H1 (cell line): ENCODE measurements at regions not wholly inside any gene's neighbourhood (a gene's known extent, or its start where the extent isn't known, plus 50 kb on each side); places are given as distances from the start of the nearest gene placed in this dataset.

Experiments
- CTCF ChIA-PET: fragments of 300-600 bp; sonication (Branson Sonifier 250); formaldehyde crosslinking; loops from one replicate; lab custom pipeline; 2021; ENCODE audit not compliant: partially characterized antibody; lab: Charles Lee
- POLR2A ChIA-PET: fragments of 300-600 bp; sonication (Branson Sonifier 250); formaldehyde crosslinking; loops from one replicate; lab custom pipeline; 2021; ENCODE audit warnings: inconsistent platforms; ENCODE audit not compliant: partially characterized antibody; lab: Charles Lee
- DNase-seq, 2 experiments: peaks; one replicate each; pipeline versions ENCODE4 v3.0.0 to v3.0.0-alpha.2; 2010 to 2022; ENCODE audit warnings: low spot score in 2 of 2, low read depth in 1 of 2, mixed read lengths in 1 of 2
- FAIRE-seq: peaks from 2 replicates; lab custom pipeline; 2011; peaks lifted over from hg19 to GRCh38; lab: Jason Lieb, UNC
- H2AFZ ChIP-seq: 2 replicates; pipeline ENCODE4 v1.8.1; 2012; ENCODE audit warnings: low read length, inconsistent platforms
- H2AK5ac ChIP-seq: 2 replicates; pipeline ENCODE4 v1.6.1; 2013; ENCODE audit warnings: low read depth, low read length
- H2BK120ac ChIP-seq: replicated peaks from 2 replicates; pipeline ENCODE3; 2013; ENCODE audit warnings: low read depth, low read length, inconsistent platforms
- H2BK12ac ChIP-seq: 2 replicates; pipeline ENCODE4 v1.6.1; 2013; ENCODE audit warnings: low read depth, low read length
- H2BK15ac ChIP-seq: 2 replicates; pipeline ENCODE4 v1.6.1; 2013; ENCODE audit warnings: low read length
- H2BK20ac ChIP-seq: 2 replicates; pipeline ENCODE4 v1.6.1; 2013; ENCODE audit warnings: low read length
- H2BK5ac ChIP-seq: 2 replicates; pipeline ENCODE4 v1.6.1; 2013; ENCODE audit warnings: low read depth, low read length
- H3K14ac ChIP-seq: 2 replicates; pipeline ENCODE4 v1.6.1; 2013; ENCODE audit warnings: inconsistent platforms; ENCODE audit not compliant: insufficient read length
- H3K18ac ChIP-seq: 2 replicates; pipeline ENCODE4 v1.6.1; 2013; ENCODE audit warnings: low read length; ENCODE audit errors: extremely low read depth
- H3K23ac ChIP-seq: 2 replicates; pipeline ENCODE4 v1.6.1; 2013; ENCODE audit warnings: inconsistent platforms; ENCODE audit not compliant: insufficient read length
- H3K23me2 ChIP-seq: 2 replicates; pipeline ENCODE4 v1.6.1; 2013; ENCODE audit warnings: low read depth, low read length
- H3K27ac ChIP-seq: 2 replicates; pipeline ENCODE4 v1.6.1; 2011; ENCODE audit warnings: low read depth, low read length, inconsistent platforms
- H3K27me3 ChIP-seq, 4 experiments: replicated peaks in 1 of 4; 1 replicate in 1 of 4; 2 replicates in 3 of 4; pipeline versions ENCODE4 v1.6.1 to v1.8.1; 2011 to 2013; ENCODE audit warnings: low read length in 3 of 4, mild to moderate bottlenecking in 3 of 4, inconsistent platforms in 2 of 4, mixed read lengths in 2 of 4, moderate library complexity in 1 of 4; ENCODE audit not compliant: control insufficient read depth in 3 of 4, insufficient read depth in 3 of 4; ENCODE audit errors: extremely low read depth in 1 of 4
- H3K36me3 ChIP-seq, 4 experiments: 2 replicates each; pipeline versions ENCODE4 v1.6.1 to v1.8.1; 2011 to 2013; ENCODE audit warnings: mild to moderate bottlenecking in 4 of 4, low read length in 3 of 4, moderate library complexity in 2 of 4, control low read depth in 1 of 4, inconsistent platforms in 1 of 4; ENCODE audit not compliant: insufficient read depth in 4 of 4, control insufficient read depth in 2 of 4
- H3K4ac ChIP-seq: replicated peaks from 2 replicates; pipeline ENCODE3; 2013; ENCODE audit warnings: low read length, low read depth, mixed read lengths, inconsistent platforms; ENCODE audit not compliant: insufficient read length
- H3K4me1 ChIP-seq, 4 experiments: replicated peaks in 1 of 4; 1 replicate in 1 of 4; 2 replicates in 3 of 4; pipeline versions ENCODE4 v1.6.1 to v1.8.1; 2011 to 2013; ENCODE audit warnings: low read length in 3 of 4, inconsistent platforms in 2 of 4, mixed read lengths in 1 of 4; ENCODE audit not compliant: insufficient read depth in 4 of 4, control insufficient read depth in 3 of 4
- H3K4me2 ChIP-seq, 2 experiments: 2 replicates each; pipeline versions ENCODE4 v1.6.1 to v1.8.1; 2011 to 2013; ENCODE audit warnings: low read depth in 2 of 2, low read length in 2 of 2, control low read depth in 1 of 2, inconsistent platforms in 1 of 2, mild to moderate bottlenecking in 1 of 2; ENCODE audit not compliant: insufficient read depth in 1 of 2
- H3K4me3 ChIP-seq, 4 experiments: fragments of 200-600, 300-600 bp in 1 of 4; sonication (generic), shearing (Covaris generic), sonication (Bioruptor Twin) in 1 of 4; 2 replicates each; pipeline versions ENCODE4 v1.5.1 to v1.8.1; 2011 to 2016; ENCODE audit warnings: low read length in 4 of 4, low read depth in 3 of 4, control low read depth in 2 of 4, inconsistent platforms in 2 of 4, mild to moderate bottlenecking in 2 of 4, mixed read lengths in 1 of 4, moderate library complexity in 1 of 4; ENCODE audit not compliant: insufficient read depth in 2 of 4; ENCODE audit errors: extremely low read depth in 1 of 4
- H3K56ac ChIP-seq: replicated peaks from 2 replicates; pipeline ENCODE3; 2013; ENCODE audit warnings: low read depth, mild to moderate bottlenecking, mixed read lengths, low read length, inconsistent platforms; ENCODE audit not compliant: insufficient read length
- H3K79me1 ChIP-seq: 2 replicates; pipeline ENCODE4 v1.6.1; 2013; ENCODE audit warnings: low read depth, low read length, control low read depth
- H3K79me2 ChIP-seq, 2 experiments: 2 replicates each; pipeline versions ENCODE4 v1.6.1 to v1.8.1; 2012 to 2013; ENCODE audit warnings: low read length in 2 of 2, mild to moderate bottlenecking in 2 of 2, inconsistent platforms in 1 of 2; ENCODE audit not compliant: insufficient read depth in 2 of 2, control insufficient read depth in 1 of 2
- H3K9ac ChIP-seq, 4 experiments: replicated peaks in 1 of 4; 1 replicate in 1 of 4; 2 replicates in 3 of 4; pipeline versions ENCODE4 v1.6.1 to v1.8.1; 2011 to 2013; ENCODE audit warnings: low read depth in 3 of 4, low read length in 3 of 4, control low read depth in 2 of 4, mild to moderate bottlenecking in 2 of 4, moderate library complexity in 2 of 4, inconsistent platforms in 1 of 4; ENCODE audit errors: extremely low read depth in 1 of 4
- H3K9me3 ChIP-seq, 2 experiments: 2 replicates each; pipeline versions ENCODE4 v1.6.1 to v1.8.1; 2012 to 2013; ENCODE audit warnings: mild to moderate bottlenecking in 2 of 2, moderate library complexity in 2 of 2, control low read depth in 1 of 2, inconsistent platforms in 1 of 2, low read depth in 1 of 2, low read length in 1 of 2, mixed read lengths in 1 of 2; ENCODE audit not compliant: insufficient read depth in 2 of 2
- H4K20me1 ChIP-seq, 2 experiments: replicated peaks in 1 of 2; 2 replicates each; pipeline versions ENCODE3 to v1.8.1; 2011 to 2013; ENCODE audit warnings: inconsistent platforms in 2 of 2, low read length in 2 of 2, mild to moderate bottlenecking in 1 of 2; ENCODE audit not compliant: insufficient read depth in 2 of 2, control insufficient read depth in 1 of 2
- H4K5ac ChIP-seq: 2 replicates; pipeline ENCODE4 v1.6.1; 2013; ENCODE audit warnings: low read length, low read depth, mixed read lengths, inconsistent platforms; ENCODE audit not compliant: insufficient read length
- H4K8ac ChIP-seq: 2 replicates; pipeline ENCODE4 v1.8.0; 2013; ENCODE audit warnings: mild to moderate bottlenecking, moderate library complexity, low read length, inconsistent platforms; ENCODE audit not compliant: insufficient read depth; ENCODE audit errors: extremely low read depth
- H4K91ac ChIP-seq: replicated peaks from 2 replicates; pipeline ENCODE3; 2013; ENCODE audit warnings: low read length, mixed read lengths, inconsistent platforms; ENCODE audit not compliant: insufficient read length
- BRCA1 ChIP-seq: IDR thresholded peaks from 2 replicates; pipeline ENCODE4 v1.6.1; 2012; ENCODE audit warnings: low read depth, low read length, improper control_type of control experiment
- MAX ChIP-seq: IDR thresholded peaks from 2 replicates; pipeline ENCODE4 v1.6.1; 2012; ENCODE audit warnings: inconsistent platforms
- RAD21 ChIP-seq, 2 experiments: IDR thresholded peaks in 1 of 2; conservative IDR thresholded peaks in 1 of 2; 2 replicates each; pipeline ENCODE4 v1.6.1; 2011; ENCODE audit warnings: low read depth in 2 of 2, low read length in 2 of 2, improper control_type of control experiment in 1 of 2, inconsistent platforms in 1 of 2, mild to moderate bottlenecking in 1 of 2, moderate library complexity in 1 of 2
- SIRT6 ChIP-seq: IDR thresholded peaks from one replicate; pipeline ENCODE4 v1.7.1; 2012; ENCODE audit warnings: low read length, inconsistent platforms
- WGBS, 2 experiments: shearing (Covaris generic) in 1 of 2; methylation state at CpG; one replicate each; pipeline versions ENCODE4 v1.1.6 to v1.1.7; 2013 to 2015; ENCODE audit warnings: low lambda C conversion rate in 2 of 2, mixed read lengths in 2 of 2, inconsistent platforms in 1 of 2, low coverage in 1 of 2, missing lambda C conversion rate in 1 of 2; ENCODE audit not compliant: insufficient replicate concordance in 2 of 2, insufficient coverage in 1 of 2, insufficient read length in 1 of 2; ENCODE audit errors: extremely low coverage in 1 of 2, missing lambda C conversion rate in 1 of 2; 5-methylcytosine and 5-hydroxymethylcytosine counted together

GRCh38 chr4:165602621-165603020, 223.8 kb downstream of the CPE start:
- H3K36me3 ChIP-seq, result no peaks in the 10 kb centered on the region
- H4K91ac ChIP-seq, result no peak overlapping the region
- H3K56ac ChIP-seq, result no peak overlapping the region
- no peak for FAIRE-seq
- H3K14ac ChIP-seq, result no peak overlapping the region
- no peak overlapping the region for H3K9ac ChIP-seq
- no peak overlapping the region for H2AFZ ChIP-seq
- H2BK5ac ChIP-seq, result no peak overlapping the region
- no peak for DNase-seq
- ChIA-PET POLR2A (no interaction called here), CTCF (no interaction called here)
- no peak for TF ChIP-seq RAD21 (IDR thresholded peaks at IDR 0.05 in 1 of 2, conservative IDR thresholded peaks at IDR 0.05 in 1 of 2; ENCODE audit: low read depth in 2 of 2, low read length in 2 of 2)
- TF ChIP-seq SIRT6, result no peak
- TF ChIP-seq MAX, result no peak
- TF ChIP-seq BRCA1, result no peak
- H2BK12ac ChIP-seq, result no peak overlapping the region
- no peak overlapping the region for H2BK120ac ChIP-seq
- no peak overlapping the region for H2AK5ac ChIP-seq
- H3K79me2 ChIP-seq, result no peaks in the 10 kb centered on the region
- H3K27ac ChIP-seq, result no peak overlapping the region
- no peaks in the 10 kb centered on the region for H4K20me1 ChIP-seq
- no peak overlapping the region for H3K4me2 ChIP-seq
- no peak overlapping the region for H3K4ac ChIP-seq
- H3K23ac ChIP-seq, result no peak overlapping the region
- H3K4me1 ChIP-seq, result no peaks in the 10 kb centered on the region
- H2BK20ac ChIP-seq, result no peak overlapping the region
- no peak overlapping the region for H4K8ac ChIP-seq
- no peak overlapping the region for H3K18ac ChIP-seq
- 73% methylated on average over 4 of the region's 4 CpGs; no CpG with 5 or more reads in 1 of the 2 experiments for WGBS, 2 experiments
- H3K79me1 ChIP-seq, result no peaks in the 10 kb centered on the region
- H3K9me3 ChIP-seq, result no peaks in the 10 kb centered on the region
- no peak overlapping the region for H3K4me3 ChIP-seq
- H3K23me2 ChIP-seq, result no peaks in the 10 kb centered on the region
- no peak overlapping the region for H2BK15ac ChIP-seq
- H3K27me3 ChIP-seq, result no peaks in the 10 kb centered on the region
- no peak overlapping the region for H4K5ac ChIP-seq
